Body of pancreas (tissue), 4 donors: ENCODE measurements at regions not wholly inside any gene's neighbourhood (a gene's known extent, or its start where the extent isn't known, plus 50 kb on each side); places are given as distances from the start of the nearest gene placed in this dataset.

Experiments used
- POLR2A ChIP-seq, 3 donors: fragments of 450-650 bp; IDR thresholded peaks; one replicate each; pipeline ENCODE4 v1.6.1; 2016; ENCODE audit warnings: antibody characterized with exemption in 3 of 3, mild to moderate bottlenecking in 2 of 3
- TF ChIP-seq, protein P1 (sequence below), 7 experiments: fragments of 450-650 bp in 4 of 7; fragments of 200-600 bp in 3 of 7; sonication (generic) in 3 of 7; IDR thresholded peaks; one replicate each; pipeline ENCODE4 v1.5.1; 2016 to 2019; ENCODE audit warnings: antibody characterized with exemption in 7 of 7

DNA sequence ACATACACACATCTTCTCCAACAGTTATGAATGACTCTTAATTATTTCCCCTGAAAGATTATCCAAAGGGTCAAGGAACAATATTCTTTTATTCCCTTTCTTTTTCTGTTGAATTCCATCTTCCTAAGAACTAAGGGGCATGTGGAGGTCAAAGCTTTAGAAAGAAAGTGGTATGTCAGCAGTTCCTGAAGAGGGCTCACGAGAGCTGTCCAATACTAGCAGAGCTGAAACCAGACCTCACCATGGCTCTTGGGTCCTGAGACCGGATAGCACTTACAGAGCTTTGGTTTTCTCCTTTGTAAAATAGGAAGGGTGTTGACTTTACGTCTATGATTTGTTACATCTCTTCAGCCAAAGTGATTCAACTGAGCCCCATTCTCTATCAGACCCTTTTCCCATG lies 109.8 kb upstream of the FREM2 start:
- TF ChIP-seq, protein P1, sequence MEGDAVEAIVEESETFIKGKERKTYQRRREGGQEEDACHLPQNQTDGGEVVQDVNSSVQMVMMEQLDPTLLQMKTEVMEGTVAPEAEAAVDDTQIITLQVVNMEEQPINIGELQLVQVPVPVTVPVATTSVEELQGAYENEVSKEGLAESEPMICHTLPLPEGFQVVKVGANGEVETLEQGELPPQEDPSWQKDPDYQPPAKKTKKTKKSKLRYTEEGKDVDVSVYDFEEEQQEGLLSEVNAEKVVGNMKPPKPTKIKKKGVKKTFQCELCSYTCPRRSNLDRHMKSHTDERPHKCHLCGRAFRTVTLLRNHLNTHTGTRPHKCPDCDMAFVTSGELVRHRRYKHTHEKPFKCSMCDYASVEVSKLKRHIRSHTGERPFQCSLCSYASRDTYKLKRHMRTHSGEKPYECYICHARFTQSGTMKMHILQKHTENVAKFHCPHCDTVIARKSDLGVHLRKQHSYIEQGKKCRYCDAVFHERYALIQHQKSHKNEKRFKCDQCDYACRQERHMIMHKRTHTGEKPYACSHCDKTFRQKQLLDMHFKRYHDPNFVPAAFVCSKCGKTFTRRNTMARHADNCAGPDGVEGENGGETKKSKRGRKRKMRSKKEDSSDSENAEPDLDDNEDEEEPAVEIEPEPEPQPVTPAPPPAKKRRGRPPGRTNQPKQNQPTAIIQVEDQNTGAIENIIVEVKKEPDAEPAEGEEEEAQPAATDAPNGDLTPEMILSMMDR (IDR thresholded peaks at IDR 0.05): peak in 1 of 7 experiments; percentile 24
- TF ChIP-seq POLR2A (IDR thresholded peaks at IDR 0.05): no peak
